B cell (primary cell): ENCODE measurements at regions not wholly inside any gene's neighbourhood (a gene's known extent, or its start where the extent isn't known, plus 50 kb on each side); places are given as distances from the start of the nearest gene placed in this dataset.
"Not testable (repeated sequence)": the region's sequence is repeated elsewhere in the genome, so short reads cannot be mapped to it uniquely, and the experiment has no call there.

Source experiments
- ATAC-seq: fragments of 200-7000 bp; cut with Tn5 transposase; one replicate; pipeline ENCODE4 v1.10.0; 2021; ENCODE audit warnings: low read depth, mild to moderate bottlenecking, moderate number of reproducible peaks, moderate library complexity
- CTCF ChIA-PET: fragments of 350-600 bp; sonication (Branson Sonifier 250); formaldehyde crosslinking; loops from one replicate; lab custom pipeline; 2021; ENCODE audit warnings: antibody characterized with exemption, inconsistent platforms; lab: Charles Lee
- POLR2A ChIA-PET: fragments of 350-600 bp; sonication (Branson Sonifier 250); formaldehyde crosslinking; loops from one replicate; lab custom pipeline; 2021; ENCODE audit warnings: antibody characterized with exemption; lab: Charles Lee
- DNase-seq: peaks from one replicate; pipeline ENCODE4 v3.0.0; 2013
- H2AFZ ChIP-seq: 2 replicates; pipeline ENCODE4 v1.6.1; 2012; ENCODE audit warnings: mild to moderate bottlenecking, low read depth, low read length; ENCODE audit not compliant: insufficient read depth, poor library complexity, severe bottlenecking
- H3K27ac ChIP-seq, 2 donors: 1 replicate in 1 of 2; 2 replicates in 1 of 2; pipeline ENCODE4 v1.5.1; 2012 to 2013; ENCODE audit warnings: low read length in 2 of 2, mild to moderate bottlenecking in 2 of 2, moderate library complexity in 1 of 2
- H3K27me3 ChIP-seq, 4 experiments: fragments of 200-600 bp in 1 of 4; sonication (generic) in 1 of 4; replicated peaks in 1 of 4; 1 replicate in 2 of 4; 2 replicates in 2 of 4; pipeline versions ENCODE4 v1.6.1 to v1.7.0; 2013 to 2016; ENCODE audit warnings: low read length in 3 of 4, mild to moderate bottlenecking in 2 of 4, mixed read lengths in 1 of 4, moderate library complexity in 1 of 4; ENCODE audit not compliant: insufficient read depth in 4 of 4, control insufficient read depth in 3 of 4; ENCODE audit errors: control extremely low read depth in 1 of 4
- H3K36me3 ChIP-seq, 2 experiments: replicated peaks in 1 of 2; 1 replicate in 1 of 2; 2 replicates in 1 of 2; pipeline versions ENCODE4 v1.6.1 to v1.7.1; 2013; ENCODE audit warnings: low read length in 1 of 2; ENCODE audit not compliant: insufficient read depth in 2 of 2, control insufficient read depth in 1 of 2; ENCODE audit errors: control extremely low read depth in 1 of 2, extremely low read depth in 1 of 2
- H3K4me1 ChIP-seq, 2 donors: fragments of 200-600 bp in 1 of 2; sonication (generic) in 1 of 2; 1 replicate in 1 of 2; 2 replicates in 1 of 2; pipeline versions ENCODE4 v1.5.1 to v1.6.1; 2013 to 2017; ENCODE audit warnings: low read length in 2 of 2; ENCODE audit not compliant: control insufficient read depth in 2 of 2, insufficient read depth in 2 of 2
- H3K4me2 ChIP-seq: replicated peaks from 2 replicates; pipeline ENCODE3; 2012; ENCODE audit warnings: mild to moderate bottlenecking, low read depth, low read length; ENCODE audit not compliant: poor library complexity, severe bottlenecking
- H3K4me3 ChIP-seq, 5 experiments: fragments of 200-600 bp in 1 of 5; sonication (generic) in 1 of 5; 1 replicate in 3 of 5; 2 replicates in 2 of 5; pipeline versions ENCODE4 v1.5.1 to v1.7.0; 2011 to 2016; ENCODE audit warnings: low read length in 4 of 5, mild to moderate bottlenecking in 4 of 5, low read depth in 2 of 5, control low read depth in 1 of 5, moderate library complexity in 1 of 5; ENCODE audit not compliant: insufficient read depth in 1 of 5; ENCODE audit errors: control extremely low read depth in 1 of 5, extremely low read depth in 1 of 5
- H3K79me2 ChIP-seq: fragments of 200-600 bp; sonication (generic); one replicate; pipeline ENCODE4 v1.6.0; 2016; ENCODE audit warnings: low read length; ENCODE audit not compliant: control insufficient read depth, insufficient read depth
- H3K9ac ChIP-seq: fragments of 200-600 bp; sonication (generic); 2 replicates; pipeline ENCODE4 v1.6.1; 2017; ENCODE audit warnings: mild to moderate bottlenecking, low read length, moderate library complexity
- H3K9me3 ChIP-seq, 3 donors: one replicate each; pipeline versions ENCODE4 v1.6.1 to v1.7.1; 2013; ENCODE audit warnings: low read length in 2 of 3; ENCODE audit not compliant: control insufficient read depth in 2 of 3, insufficient read depth in 1 of 3; ENCODE audit errors: control extremely low read depth in 1 of 3
- H4K20me1 ChIP-seq: 2 replicates; pipeline ENCODE4 v1.6.0; 2012; ENCODE audit warnings: mild to moderate bottlenecking, low read length; ENCODE audit not compliant: insufficient read depth, control insufficient read depth, poor library complexity, severe bottlenecking
- H3K27ac Mint-ChIP-seq: one replicate; pipeline ENCODE4 v1.8.0; 2021; ENCODE audit warnings: mixed read lengths
- H3K27me3 Mint-ChIP-seq: one replicate; pipeline ENCODE4 v1.8.0; 2021; ENCODE audit warnings: mixed read lengths
- H3K4me1 Mint-ChIP-seq: one replicate; pipeline ENCODE4 v1.8.0; 2021; ENCODE audit warnings: mixed read lengths
- H3K4me3 Mint-ChIP-seq: one replicate; pipeline ENCODE4 v1.8.0; 2021; ENCODE audit warnings: mixed read lengths
- H3K9me3 Mint-ChIP-seq: one replicate; pipeline ENCODE4 v1.8.0; 2022; ENCODE audit warnings: mixed read lengths; ENCODE audit not compliant: insufficient read depth
- CTCF ChIP-seq: fragments of 200-600 bp; IDR thresholded peaks from one replicate; pipeline ENCODE4 v1.8.0; 2022; ENCODE audit warnings: antibody characterized with exemption, mild to moderate bottlenecking
- EZH2 ChIP-seq: IDR thresholded peaks from 2 replicates; pipeline ENCODE4 v1.6.1; 2012; ENCODE audit warnings: borderline replicate concordance, low read depth, mild to moderate bottlenecking, moderate library complexity, low read length; ENCODE audit not compliant: insufficient read depth, poor library complexity, severe bottlenecking
- WGBS: methylation state at CpG from one replicate; pipeline ENCODE4 v1.1.5; 2013; ENCODE audit warnings: missing lambda C conversion rate; ENCODE audit not compliant: insufficient coverage; 5-methylcytosine and 5-hydroxymethylcytosine counted together
- intact Hi-C: fragments of 100-400 bp; cut with micrococcal nuclease; formaldehyde crosslinking; loops from one replicate; pipeline ENCODE4 v1.10.0; 2022

- TF ChIP-seq CTCF = no peak
- no peak for TF ChIP-seq EZH2
- H4K20me1 ChIP-seq = no peaks in the 10 kb centered on the region
- peak overlapping the region; percentile 65 for H3K4me3 Mint-ChIP-seq
- peak overlapping the region in 1 of 2 donors; percentile 15 for H3K27ac ChIP-seq
- ChIA-PET POLR2A (no interaction called here), CTCF (no interaction called here)
- H3K27me3 Mint-ChIP-seq = no peaks in the 10 kb centered on the region
- peak overlapping the region; percentile 22 for H2AFZ ChIP-seq
- H3K27me3 ChIP-seq = no peaks in the 10 kb centered on the region
- intact Hi-C loops = no loop called here
- peaks cover 14 to 17% of the 10 kb centered on the region in 2 donors for H3K4me1 ChIP-seq
- H3K4me2 ChIP-seq = peak overlapping the region; percentile 57
- DNase-seq (peak; percentile 74), ATAC-seq (peak; percentile 93)
- no peaks in the 10 kb centered on the region for H3K9me3 Mint-ChIP-seq
- H3K9ac ChIP-seq = no peak overlapping the region
- no peaks in the 10 kb centered on the region for H3K79me2 ChIP-seq
- H3K4me3 ChIP-seq = no peak overlapping the region
- peak overlapping the region; percentile 50 for H3K27ac Mint-ChIP-seq
- WGBS = 13% methylated on average over 14 of the region's 15 CpGs
- peaks cover 0 to 3% of the 10 kb centered on the region in 2 experiments for H3K36me3 ChIP-seq
- peaks cover 20% of the 10 kb centered on the region for H3K4me1 Mint-ChIP-seq
- H3K9me3 ChIP-seq = no peaks in the 10 kb centered on the region
Observed at GRCh38 chr16:29148867-29149272, 164.0 kb downstream of the LAT start.

- intact Hi-C loops = no loop called here
- Histone ChIP-seq H2AFZ (peak overlapping the region; percentile 22), H3K27ac (peak overlapping the region in 1 of 2 donors; percentile 15), H3K4me3 (no peak overlapping the region), H4K20me1 (no peaks in the 10 kb centered on the region), H3K9me3 (no peaks in the 10 kb centered on the region), H3K4me2 (peak overlapping the region; percentile 57), H3K27me3 (no peaks in the 10 kb centered on the region), H3K4me1 (peaks cover 14 to 17% of the 10 kb centered on the region in 2 donors), H3K79me2 (no peaks in the 10 kb centered on the region), H3K36me3 (peaks cover 0 to 3% of the 10 kb centered on the region in 2 experiments), H3K9ac (no peak overlapping the region)
- CTCF ChIA-PET = no interaction called here
- WGBS = 84% methylated on average over 8 of the region's 15 CpGs
- no peaks in the 10 kb centered on the region for H3K27me3 Mint-ChIP-seq
- H3K4me1 Mint-ChIP-seq = peaks cover 20% of the 10 kb centered on the region
- TF ChIP-seq CTCF (no peak), EZH2 (no peak)
- DNase-seq (no peak), ATAC-seq (no peak)
- H3K27ac Mint-ChIP-seq = peak overlapping the region; percentile 32
- H3K4me3 Mint-ChIP-seq = peak overlapping the region; percentile 65
- POLR2A ChIA-PET = no interaction called here
- H3K9me3 Mint-ChIP-seq = no peaks in the 10 kb centered on the region
Observed at GRCh38 chr16:29148131-29148691, 163.4 kb downstream of the LAT start.

GRCh38 chr16:29147710-29148109 is 162.9 kb downstream of the LAT start:
- H3K9me3 ChIP-seq, H3K4me3 ChIP-seq, H3K9me3 Mint-ChIP-seq, H3K27ac ChIP-seq, intact Hi-C loops, H3K27me3 ChIP-seq, ATAC-seq, H3K27ac Mint-ChIP-seq, H3K4me2 ChIP-seq, DNase-seq, H3K4me3 Mint-ChIP-seq, H3K79me2 ChIP-seq, H4K20me1 ChIP-seq, H3K27me3 Mint-ChIP-seq, CTCF ChIA-PET, POLR2A ChIA-PET, H3K36me3 ChIP-seq, H3K9ac ChIP-seq, H2AFZ ChIP-seq: not testable (repeated sequence)
- WGBS = 93% methylated on average over 4 of the region's 10 CpGs
- peaks cover 14 to 17% of the 10 kb centered on the region in 2 donors for H3K4me1 ChIP-seq
- H3K4me1 Mint-ChIP-seq = peaks cover 20% of the 10 kb centered on the region
